Femur (tissue), 1 donor: ENCODE measurements at regions not wholly inside any gene's neighbourhood (a gene's known extent, or its start where the extent isn't known, plus 50 kb on each side); places are given as distances from the start of the nearest gene placed in this dataset.

Experiments used
- DNase-seq: peaks from one replicate; pipeline ENCODE4 v3.0.0-alpha.2; 2017

DNA sequence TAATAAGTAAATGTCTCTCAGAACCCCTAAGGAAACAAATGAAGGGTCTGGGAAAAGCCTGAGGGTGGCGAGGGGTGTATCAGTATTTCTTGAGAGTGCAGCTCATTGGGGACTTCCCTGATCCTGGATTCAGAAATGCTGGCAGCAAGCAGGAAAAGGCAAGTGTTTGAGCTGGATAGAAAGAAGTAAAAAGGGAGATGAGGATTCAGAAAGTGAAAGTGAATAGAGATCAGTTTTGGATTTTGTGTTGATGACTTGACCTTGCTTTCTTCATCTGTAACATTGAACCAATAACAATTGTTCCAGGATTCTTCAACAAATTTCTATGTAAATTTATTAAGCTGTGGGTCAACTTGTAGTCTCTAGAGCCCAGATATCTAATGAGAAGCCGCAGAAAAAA, 66.9 kb upstream of the CTSC start:
- DNase-seq = no peak

DNA sequence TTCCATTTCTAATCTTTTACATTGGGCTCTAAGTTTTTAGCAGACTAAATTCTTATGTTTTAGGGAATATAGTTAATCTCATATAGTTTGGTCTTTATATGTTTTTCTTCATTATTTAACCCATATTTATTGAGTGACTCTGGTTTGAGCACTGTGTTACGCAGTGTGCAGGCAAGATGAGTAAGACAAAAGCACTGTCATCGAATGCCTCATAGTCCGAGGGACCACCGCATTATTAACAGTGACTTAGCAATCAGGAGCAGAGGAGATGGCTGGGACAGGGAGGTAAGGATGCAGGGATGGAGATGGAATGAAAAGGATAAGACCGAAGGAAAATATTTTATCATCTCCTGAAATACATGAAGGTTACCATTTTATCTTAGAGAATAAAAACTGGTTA, 65.2 kb upstream of the CTSC start:
- DNase-seq = no peak

DNA sequence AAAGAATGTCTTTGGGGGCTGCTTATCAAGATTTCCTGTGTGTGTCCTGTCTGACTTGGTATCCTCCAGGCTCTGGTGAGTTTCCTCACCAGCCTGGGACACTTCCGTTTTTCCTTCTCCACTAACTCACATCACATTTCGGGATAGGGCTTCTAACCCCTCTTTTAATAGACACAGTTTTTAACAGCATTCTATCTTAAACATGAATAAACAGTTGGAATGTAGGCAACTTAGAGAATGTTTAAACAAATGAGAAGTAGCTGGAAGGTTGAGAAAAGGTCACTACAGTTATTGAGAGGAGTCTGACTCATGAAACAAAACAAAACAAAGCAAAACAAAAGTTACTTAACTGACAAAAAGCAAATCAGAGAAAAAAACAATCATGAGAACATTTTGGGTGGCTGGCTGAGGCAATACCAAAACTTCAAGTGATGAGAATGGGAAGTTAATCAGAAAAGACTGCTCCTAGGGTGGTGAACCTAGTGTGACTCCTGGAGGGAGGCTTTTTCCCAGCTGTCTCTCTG, 64.7 kb upstream of the CTSC start:
- DNase-seq = no peak

DNA sequence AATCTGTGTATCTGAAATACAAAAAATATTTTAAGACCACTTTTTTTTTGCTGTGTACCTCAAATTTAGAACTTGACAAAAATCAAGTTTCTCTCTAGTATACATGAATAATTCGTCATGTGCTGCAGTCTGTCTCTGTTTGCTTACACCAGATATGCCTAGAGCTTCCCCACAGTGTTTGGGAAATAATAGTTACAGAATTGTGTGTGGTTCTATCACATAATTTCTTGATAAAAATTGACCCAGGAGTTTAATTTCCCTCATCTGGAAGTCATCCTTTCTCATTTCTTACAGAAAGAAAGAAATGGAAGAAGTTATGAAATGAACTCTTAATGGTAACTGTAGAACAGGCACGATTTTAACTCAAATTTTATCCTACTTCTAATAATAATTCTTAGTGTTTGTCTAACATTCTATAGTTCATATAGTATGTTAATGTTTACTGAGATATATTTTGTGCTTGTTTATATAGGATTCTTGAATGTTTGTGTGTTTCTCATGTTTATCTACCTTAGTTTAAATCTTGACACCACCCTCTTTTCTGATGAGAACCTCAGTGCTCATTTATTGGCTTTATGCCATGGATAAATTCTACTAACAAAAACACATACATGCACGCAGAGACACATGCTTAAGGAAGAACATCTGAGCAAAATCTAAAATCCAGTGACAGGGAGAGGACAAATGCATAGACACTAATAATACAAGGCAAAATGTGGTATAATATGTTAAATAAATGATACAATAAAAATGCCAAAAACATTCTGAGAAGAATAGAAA, 61.4 kb upstream of the CTSC start:
- DNase-seq = no peak

DNA sequence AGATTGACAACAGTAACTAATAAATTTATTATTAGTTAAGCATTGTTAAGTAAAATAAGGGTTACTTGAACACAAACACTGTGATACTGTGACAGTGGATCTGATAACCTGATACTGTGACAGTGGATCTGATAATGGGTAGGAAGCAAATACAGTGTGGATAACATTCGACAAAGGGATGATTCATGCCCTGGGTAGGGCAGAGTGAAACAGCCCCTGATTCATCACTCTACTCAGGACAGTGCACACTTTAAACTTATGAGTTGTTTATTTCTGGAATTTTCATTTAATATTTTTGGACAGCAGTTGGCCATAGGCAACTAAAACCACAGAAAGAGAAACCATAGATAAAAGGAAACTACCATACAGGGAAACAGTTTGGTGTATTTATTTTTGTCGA, 60.8 kb upstream of the CTSC start:
- DNase-seq = no peak

DNA sequence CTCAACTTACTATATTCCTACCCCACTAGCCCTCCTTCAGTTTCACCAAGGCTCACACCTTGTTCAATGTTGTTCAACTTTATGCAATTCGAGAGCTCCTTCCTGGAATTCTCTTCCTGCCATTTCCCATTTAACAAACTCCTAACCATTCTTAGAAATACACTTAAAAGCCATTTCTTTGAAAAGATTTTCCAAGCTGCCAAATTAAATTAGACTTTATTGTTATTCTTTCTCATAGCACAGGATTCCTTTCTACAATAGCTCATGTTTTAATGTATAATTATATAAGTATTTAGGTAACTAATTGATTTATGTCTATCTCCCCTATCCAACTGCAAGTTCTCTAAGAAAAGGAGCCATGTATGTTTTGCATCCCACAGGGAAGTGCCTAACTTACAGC, 52.7 kb upstream of the CTSC start:
- no peak for DNase-seq

DNA sequence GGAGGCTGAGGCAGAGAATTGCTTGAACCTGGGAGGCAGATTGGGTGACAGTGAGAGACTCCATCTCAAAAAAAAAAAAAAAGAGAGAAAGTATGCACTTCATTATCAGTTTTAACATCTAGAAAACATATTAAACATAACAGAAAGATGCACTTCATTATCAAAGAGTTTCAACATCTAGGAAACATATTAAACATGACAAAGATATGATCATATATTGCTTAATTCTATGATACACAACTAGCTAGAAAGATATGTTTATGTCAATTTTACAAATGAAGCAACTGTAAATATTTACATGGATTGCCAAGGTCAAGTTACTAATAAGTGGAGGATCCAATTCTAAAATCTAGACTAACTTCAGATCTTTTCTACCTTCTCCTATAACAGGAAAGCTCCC, 50.4 kb upstream of the CTSC start:
- DNase-seq = no peak
